T follicular helper cell (primary cell): ENCODE measurements at regions not wholly inside any gene's neighbourhood (a gene's known extent, or its start where the extent isn't known, plus 50 kb on each side); places are given as distances from the start of the nearest gene placed in this dataset.
A peak's percentile ranks its signal among the peaks of the same experiment; 100 is the strongest.
"Not testable (repeated sequence)": the region's sequence is repeated elsewhere in the genome, so short reads cannot be mapped to it uniquely, and the experiment has no call there.

Experiments used
- DNase-seq: peaks from one replicate; pipeline ENCODE4 v3.0.0-alpha.2; 2020; ENCODE audit warnings: low read depth

DNA sequence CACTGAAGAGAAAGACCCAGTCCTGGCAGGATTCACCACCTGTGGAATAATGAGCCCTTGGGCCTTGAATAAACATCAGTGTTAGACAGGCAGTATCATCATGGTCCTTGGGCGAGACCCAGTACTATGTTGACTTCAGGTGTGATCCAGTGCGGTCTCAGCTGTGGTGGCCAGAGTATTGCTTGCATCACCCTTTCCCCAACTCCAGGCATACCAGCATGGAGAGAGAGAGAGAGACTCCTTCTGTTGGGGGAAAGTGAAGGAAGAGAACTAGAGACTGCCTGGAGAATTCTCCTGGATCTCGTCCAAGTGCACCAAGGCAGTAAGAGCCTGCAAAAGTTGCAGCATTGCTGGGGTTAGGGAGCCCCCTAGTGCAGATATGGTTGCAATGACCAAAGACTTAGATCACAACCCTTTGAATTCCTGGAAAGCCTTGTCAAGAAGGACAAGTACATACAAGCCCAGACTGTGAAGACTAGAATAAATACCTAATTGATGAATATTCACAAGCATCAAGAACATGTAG is 61.1 kb upstream of the VAMP7 start:
- peak; percentile 18 for DNase-seq

DNA sequence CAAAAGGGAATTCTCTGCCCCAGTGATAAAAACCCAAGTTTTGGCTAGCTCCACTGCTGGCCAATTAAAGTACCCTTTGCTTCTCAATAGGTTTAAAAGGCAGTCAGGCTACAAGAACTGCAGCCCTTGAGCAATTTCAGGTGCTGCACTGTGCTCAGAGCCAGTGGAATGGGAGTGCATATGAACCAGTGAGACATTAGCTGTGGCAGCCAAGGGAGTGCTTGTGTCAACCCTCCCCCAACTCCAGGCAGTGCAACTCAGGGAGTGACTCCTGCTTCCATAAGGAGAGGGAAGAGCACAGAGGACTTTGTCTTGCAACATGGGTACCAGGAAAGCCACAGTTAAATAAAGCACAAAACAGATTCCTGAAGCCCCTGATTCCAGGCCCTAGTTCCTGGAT is 61.6 kb upstream of the VAMP7 start:
- DNase-seq = no peak

DNA sequence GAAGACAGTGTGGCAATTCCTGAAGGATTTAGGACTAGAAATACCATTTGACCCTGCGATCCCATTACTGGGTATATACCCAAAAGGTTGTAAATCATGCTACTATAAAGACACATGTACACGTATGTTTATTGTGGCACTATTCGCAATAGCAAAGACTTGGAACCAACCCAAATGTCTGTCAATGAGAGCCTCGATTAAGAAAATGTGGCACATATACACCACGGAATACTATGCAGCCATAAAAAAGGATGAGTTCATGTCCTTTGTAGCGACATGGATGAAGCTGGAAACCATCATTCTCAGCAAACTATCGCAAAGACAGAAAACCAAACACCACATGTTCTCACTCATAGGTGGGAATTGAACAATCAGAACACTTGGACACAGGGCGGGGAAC is 66.8 kb upstream of the VAMP7 start:
- DNase-seq = not testable (repeated sequence)

- DNase-seq = no peak
Observed at GRCh38 chrX:155779831-155780230, 101.3 kb upstream of the VAMP7 start.

DNA sequence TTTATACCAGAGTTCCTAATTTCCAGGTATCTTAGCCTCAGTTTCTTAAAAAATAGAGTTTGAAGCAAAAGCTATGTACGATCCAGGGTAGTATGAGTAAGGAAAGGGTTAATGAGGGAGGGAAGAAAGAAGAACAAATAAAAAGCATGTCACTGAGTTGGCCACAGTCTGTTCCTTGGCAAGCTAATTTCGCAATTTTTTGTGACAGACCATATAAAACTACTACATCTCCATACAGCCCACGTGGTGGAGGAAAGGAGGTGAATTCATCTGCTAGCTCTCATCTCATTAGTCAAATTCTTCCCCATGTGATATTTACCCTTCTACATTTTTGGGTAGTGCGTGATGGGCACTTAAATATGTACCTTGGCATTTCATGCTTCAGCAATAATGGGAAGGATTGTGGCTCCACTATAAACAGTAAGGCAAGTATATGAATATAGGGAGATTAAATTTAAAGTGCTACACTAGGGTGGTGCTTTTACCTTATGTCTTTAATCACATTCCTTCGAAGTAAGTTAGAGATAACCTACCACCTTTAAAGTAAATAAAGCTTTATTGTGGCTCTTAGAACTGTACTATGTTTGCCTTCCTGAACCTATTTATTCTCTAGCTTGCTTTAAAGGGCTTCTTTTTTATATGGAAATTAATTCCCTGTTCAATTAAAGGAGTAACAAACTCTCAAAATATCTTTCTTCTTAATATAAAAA is 102.1 kb upstream of the VAMP7 start:
- no peak for DNase-seq

DNA sequence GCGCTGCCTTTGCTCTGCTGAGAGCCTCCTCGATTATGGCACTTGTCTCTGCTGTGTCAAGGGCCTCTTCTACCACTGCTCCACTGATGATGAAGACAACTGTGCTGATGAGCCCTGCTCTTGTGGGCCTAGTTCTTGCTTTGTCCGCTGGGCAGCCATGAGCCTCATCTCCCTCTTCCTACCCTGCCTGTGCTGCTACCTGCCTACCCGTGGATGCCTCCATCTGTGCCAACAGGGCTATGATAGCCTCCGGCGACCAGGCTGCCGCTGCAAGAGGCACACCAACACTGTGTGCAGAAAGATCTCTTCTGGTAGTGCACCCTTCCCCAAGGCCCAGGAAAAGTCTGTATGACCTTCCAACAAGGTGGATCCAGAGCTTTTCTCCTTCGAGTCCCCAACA is 106.8 kb upstream of the VAMP7 start:
- no peak for DNase-seq

GRCh38 chrX:155767876-155768769 is 113.0 kb upstream of the VAMP7 start:
- no peak for DNase-seq

DNA sequence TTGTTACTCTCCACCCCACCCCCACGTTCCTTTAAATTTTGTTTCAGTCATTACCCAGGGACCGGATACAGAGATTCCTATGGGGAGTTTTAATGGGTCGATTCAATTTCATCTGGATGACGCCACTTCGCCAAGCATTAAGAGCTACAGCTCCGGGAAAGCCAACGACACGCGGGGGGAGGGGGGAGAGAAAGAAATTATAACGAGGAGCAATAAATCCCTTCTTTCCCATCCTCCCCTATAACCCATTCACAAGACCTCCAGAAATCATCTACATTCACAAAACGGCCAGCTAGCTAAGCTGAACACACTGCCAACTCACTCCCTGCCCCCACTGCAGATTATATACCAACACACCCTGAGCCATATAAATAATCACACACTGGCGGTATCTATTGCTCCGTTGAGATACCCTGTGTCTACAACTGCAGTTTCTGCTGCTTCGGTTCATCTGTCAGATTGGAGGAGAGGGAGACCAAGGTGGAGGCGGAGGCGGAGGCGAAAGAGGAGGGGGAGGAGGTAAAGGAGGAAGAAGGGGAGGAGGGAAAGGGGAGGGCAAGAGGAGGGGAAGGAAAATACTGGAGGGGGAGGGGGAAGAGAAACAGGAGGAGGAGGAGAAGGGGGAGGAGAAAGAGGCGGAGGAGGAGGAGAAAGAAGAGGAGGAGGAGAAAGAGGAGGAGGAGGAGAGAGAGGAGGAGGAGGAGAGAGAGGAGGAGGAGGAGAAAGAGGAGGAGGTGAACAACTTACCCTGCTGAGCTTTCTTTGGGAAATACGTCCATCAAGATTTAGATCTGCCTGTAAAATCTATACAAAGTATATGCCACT is 113.9 kb upstream of the VAMP7 start:
- no peak for DNase-seq

DNA sequence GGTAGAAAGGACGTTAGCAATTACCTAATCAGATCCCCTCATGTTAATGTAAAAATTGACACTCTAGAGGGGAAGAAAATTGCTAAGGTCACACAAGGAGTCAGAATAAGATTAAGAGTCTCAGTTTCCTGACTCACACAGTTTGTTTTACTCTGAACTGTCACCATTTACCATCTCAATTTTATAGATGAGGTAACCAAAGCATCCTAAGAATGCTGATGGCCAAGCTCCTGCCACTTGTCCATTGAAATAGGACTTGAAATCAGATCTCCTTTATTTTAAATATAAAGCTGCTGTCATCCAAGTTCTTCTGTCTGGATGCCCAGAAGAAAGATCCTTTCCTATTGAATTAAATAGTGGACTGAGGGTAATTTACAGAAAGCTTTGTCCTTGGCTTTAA is 114.8 kb upstream of the VAMP7 start:
- no peak for DNase-seq

DNA sequence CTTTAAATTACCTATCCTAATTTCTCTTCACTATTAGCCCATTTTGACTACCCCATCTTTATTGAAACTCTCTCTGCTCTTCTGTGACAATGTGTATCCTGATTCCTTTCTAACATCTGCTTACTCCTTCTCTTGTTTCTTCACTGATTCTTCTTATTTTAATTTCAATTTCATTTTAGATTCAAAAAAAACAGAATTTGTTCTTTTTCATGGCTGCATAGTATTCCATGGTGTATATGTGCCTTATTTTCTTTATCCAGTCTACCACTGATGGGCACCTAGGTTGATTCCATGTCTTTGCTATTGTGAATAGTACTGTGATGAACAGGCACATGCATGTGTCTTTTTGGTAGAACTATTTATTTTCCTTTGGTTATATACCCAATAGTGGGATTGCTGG is 120.0 kb upstream of the VAMP7 start:
- DNase-seq = no peak

GRCh38 chrX:155757046-155757759 is 123.9 kb upstream of the VAMP7 start:
- DNase-seq = no peak

- DNase-seq = no peak
Observed at GRCh38 chrX:155755706-155756337, 125.3 kb upstream of the VAMP7 start.

GRCh38 chrX:155751131-155751530 is 130.0 kb upstream of the VAMP7 start:
- DNase-seq = no peak

DNA sequence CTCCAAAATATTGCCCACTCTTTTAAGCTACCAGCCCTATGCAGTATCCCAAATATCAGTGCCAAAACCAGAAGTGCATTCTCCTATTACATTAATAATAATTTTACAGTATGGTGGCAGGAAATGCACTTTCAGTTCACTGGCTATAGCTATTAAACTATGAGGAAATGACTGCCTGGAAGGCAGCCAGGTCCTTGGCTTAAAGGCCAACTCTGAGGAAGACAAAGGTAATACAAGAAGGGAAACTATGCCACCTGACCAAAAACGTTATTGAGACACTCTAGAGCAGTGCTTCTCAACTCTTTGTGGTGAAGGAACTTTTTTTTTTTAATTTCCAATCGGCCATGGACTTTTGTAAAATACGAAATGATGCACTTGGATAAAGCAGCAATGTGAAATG is 133.6 kb upstream of the VAMP7 start:
- no peak for DNase-seq

GRCh38 chrX:155745792-155746191 is 133.0 kb upstream of the TMLHE start:
- no peak for DNase-seq

DNA sequence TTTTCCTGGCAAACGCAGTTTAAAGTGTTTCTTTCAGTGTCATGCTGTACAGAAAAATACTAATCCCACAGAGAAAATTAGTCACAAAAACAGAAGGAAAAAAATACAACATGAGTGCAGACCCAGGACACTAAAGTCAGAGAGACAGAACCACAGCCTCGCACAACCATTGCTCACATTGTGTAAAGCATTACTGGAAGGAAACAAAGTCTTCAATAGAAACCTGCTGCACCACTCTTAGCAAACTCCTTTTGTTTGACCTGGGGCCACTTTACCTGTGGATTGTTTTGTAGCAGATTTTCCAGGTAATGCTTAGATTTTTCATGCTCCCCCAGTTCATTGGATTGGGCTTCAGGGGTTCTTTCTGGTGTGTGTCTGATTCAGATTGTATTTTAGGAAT is 131.8 kb upstream of the TMLHE start:
- no peak for DNase-seq

DNA sequence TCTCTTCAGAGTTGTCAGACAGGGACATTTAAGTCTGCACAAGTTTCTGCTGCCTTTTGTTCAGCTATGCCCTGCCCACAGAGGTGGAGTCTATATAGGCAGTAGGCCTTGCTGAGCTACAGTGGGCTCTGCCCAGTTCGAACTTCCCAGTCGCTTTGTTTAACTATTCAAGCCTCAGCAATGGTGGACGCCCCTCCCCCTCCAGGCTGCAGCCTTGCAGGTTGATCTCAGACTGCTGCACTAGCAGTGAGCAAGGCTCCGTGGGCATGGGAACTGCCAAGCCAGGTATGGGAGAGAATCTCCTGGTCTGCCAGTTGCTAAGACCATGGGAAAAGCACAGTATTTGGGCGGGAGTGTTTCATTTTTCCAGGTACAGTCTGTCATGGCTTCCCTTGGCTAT is 115.6 kb upstream of the TMLHE start:
- DNase-seq = not testable (repeated sequence)

DNA sequence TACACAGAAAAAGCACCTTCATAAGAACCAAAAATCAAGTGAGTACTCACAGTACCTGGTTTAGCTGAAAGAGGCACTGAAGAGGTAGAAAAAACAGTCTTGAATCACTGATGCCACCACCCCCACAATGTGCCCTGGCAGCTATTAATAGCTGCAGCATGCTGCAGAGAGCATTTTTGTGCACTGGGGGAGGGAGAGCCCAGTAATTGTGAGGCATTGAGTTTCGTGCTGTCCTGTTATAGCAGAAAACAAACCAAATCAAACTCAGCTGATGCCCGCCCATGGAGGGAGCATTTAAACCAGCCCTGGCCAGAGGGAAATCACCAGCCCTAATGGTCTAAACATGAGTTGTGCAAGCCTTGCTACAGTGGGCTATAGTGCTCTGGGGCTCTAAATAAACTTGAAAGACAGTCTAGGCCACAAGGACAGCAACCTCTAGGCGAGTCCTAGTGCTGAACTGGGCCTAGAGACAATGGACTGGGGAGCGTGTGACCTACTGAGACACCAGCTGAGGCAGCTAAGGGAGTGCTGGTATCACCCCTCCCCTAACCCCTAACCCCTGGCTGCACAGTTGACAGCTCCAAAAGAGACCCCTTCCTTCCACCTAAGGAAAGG is 106.3 kb upstream of the TMLHE start:
- DNase-seq = no peak

- no peak for DNase-seq
Observed at GRCh38 chrX:155715141-155715540, 102.4 kb upstream of the TMLHE start.

DNA sequence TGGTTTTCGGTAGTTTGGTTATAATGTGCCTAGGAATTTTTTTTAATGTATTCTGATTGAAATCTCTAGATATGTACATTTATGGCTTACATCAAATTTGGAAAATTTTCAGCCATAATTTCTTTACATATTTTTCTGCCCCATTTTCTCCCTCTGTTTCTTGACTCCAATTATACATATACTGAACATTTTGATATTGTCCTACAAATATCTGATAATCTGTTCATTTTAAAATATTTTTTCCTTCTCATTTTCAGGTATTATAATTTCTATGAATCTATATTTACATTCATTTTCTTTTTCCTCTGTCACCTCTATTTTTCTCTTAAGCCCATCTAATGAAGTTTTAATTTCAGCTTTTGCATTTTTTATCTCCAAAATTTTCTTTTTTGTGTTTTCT is 82.7 kb upstream of the TMLHE start:
- no peak for DNase-seq

GRCh38 chrX:155694649-155695048 is 81.9 kb upstream of the TMLHE start:
- no peak for DNase-seq
